GM19455 (cell line): ENCODE measurements at regions not wholly inside any gene's neighbourhood (a gene's known extent, or its start where the extent isn't known, plus 50 kb on each side); places are given as distances from the start of the nearest gene placed in this dataset.
"Not testable (repeated sequence)": the region's sequence is repeated elsewhere in the genome, so short reads cannot be mapped to it uniquely, and the experiment has no call there.

Experiments used
- ATAC-seq: cut with Tn5 transposase; IDR thresholded peaks from one replicate; pipeline ENCODE4 v1.9.1; 2021; ENCODE audit not compliant: unreplicated experiment

- ATAC-seq, result not testable (repeated sequence)
Observed at GRCh38 chr4:14921781-14922180, 80.5 kb upstream of the CPEB2 start.

- no peak for ATAC-seq
Observed at GRCh38 chr4:14924076-14924811, 78.0 kb upstream of the CPEB2 start.

DNA sequence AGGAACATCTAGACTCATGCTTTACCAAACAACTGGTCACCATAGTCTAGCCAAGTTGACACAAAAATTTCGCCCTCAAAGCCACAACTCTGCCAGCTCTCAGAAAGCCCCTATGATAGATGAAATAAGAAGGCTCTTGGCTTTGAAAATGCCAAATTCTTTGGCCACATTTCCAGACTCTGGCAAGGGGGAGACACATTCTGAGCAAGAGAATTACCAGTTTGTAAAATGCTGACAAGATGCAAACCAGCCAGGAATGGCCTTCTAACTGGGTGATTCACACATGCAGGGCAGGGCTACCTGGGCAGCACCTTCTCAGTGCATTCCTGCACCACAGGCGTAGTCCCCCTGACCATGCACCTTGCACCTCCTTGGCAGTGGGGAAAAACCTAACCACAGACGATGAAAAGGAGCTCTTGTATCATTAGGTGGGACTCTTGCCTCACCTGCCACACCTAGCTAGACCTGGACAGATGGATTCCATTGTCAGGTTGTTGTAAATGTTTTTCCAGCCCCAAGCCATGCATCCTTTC, 77.4 kb upstream of the CPEB2 start:
- ATAC-seq, result no peak

DNA sequence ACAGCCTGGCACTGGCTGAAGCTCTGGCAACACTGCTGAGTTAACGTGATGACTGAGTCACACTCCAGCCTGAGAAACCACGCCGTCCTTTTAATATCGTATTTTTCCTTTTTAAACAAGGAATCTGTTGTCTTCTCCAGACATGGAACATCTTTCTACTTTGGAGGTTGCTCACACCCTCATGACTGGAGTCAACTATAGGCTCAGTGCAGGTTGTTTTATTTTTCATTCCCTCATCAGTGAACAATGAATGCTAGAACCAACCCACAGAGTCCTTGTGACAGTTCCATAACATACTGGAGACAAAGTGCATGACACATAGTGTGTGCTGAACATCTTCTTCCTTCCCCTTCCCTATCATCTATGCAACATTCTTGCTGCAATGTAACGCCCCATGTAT, 76.8 kb upstream of the CPEB2 start:
- ATAC-seq, result no peak

DNA sequence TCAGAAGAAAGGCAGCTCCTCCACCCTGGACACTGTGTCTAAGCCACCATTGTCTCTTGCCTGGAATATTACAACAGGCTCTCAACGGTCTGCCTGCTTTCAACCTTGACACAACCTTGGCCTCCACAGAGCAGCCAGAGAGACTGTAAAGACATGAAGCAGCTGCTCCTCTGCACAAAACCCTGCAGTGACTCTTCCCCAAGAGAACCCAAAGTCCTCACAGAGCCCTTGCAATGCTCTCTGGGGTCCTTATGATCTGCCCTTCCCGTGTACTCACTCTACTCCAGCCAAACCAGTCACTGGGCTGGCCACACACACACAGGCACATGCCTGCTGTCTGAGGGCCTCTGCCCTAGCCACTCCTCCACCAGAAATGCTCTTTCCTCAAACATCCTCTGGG, 75.9 kb upstream of the CPEB2 start:
- ATAC-seq, result no peak

DNA sequence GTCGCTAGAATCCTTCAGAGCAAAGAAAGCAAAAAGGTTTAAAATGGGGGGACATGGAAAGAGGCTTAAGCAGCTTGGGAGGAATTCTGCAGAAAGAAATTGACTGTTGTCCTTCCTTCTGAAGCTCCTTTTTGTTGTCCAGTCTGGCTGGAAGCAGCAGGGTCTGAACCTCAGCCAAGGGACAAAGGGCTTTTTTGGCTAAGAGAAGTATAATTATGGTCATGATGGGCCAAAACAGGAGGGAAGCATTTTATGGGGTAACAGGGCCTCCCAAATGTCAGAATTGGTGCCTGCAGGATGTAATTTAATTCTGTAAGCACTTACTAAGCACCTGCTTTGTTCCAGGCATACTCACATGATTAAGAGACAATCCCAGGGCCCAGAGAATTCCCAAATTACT, 74.2 kb upstream of the CPEB2 start:
- ATAC-seq, result no peak

DNA sequence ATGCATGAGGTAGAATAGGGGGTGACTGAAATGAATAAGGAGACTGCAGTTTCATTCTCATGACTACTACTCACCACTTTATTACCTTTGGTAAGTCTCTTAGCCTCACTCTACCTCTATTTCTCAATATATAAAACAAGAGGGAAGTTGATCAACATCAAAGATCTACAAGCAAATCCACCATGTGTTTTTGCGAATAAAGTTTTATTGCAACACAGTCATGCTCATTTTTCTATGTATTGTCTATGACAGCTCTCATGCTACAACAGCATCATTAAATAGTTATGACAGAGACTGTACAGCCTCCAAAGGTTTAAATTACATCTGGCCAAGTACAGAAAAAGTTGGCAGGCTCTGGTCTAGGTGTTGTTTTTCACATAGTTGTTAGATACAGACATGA, 72.6 kb upstream of the CPEB2 start:
- ATAC-seq, result no peak

DNA sequence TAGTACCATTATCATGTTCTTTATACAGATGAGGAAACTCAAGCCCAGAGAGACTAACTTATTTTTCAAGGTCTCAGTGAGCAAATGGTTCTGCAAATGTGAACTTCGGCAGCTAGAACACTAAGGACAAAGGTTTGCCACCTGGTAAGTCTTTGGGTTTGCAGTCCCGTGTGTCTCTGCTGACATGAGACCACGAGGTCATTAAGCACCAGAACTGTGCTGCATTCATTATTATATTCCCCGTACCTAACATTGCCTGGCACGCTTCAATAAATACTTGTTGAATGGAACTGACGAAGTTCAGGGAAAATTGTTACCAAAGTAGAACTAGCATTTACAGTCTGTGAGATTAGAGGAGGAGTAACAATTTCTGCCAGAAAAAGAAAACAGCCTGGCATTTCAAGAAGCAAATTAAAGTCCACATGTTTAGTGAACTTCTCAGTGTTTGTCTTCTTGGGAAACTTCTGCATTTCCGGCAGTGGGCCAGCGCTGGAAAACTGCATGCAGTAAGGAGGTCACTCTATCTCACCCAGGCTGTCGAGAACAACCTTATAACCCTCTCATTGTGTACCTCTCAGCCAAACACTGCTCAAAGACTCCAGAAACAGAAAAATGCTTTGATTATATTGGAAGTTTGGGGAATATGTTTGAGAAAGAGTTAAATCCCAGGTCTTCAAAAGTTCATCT, 67.4 kb upstream of the CPEB2 start:
- no peak for ATAC-seq

GRCh38 chr4:14943749-14944148, 58.5 kb upstream of the CPEB2 start:
- no peak for ATAC-seq

GRCh38 chr4:14952352-14952751, 49.9 kb upstream of the CPEB2 start:
- no peak for ATAC-seq
